HL-60 (cell line): ENCODE measurements at regions not wholly inside any gene's neighbourhood (a gene's known extent, or its start where the extent isn't known, plus 50 kb on each side); places are given as distances from the start of the nearest gene placed in this dataset.

Experiments
- DNase-seq, 2 experiments: peaks; one replicate each; pipeline ENCODE4 v3.0.0-alpha.2; 2010 to 2020; ENCODE audit warnings: low read depth in 1 of 2, low spot score in 1 of 2
- H3K27ac ChIP-seq: fragments of 250-450 bp; sonication (Bioruptor Pico); replicated peaks from 2 replicates; pipeline ENCODE4 v1.5.1; 2020; ENCODE audit warnings: mild to moderate bottlenecking, moderate library complexity
- H3K27me3 ChIP-seq: fragments of 250-450 bp; sonication (Bioruptor Pico); 2 replicates; pipeline ENCODE4 v1.5.1; 2021; ENCODE audit warnings: mild to moderate bottlenecking, moderate library complexity; ENCODE audit not compliant: insufficient read depth, poor library complexity, severe bottlenecking
- H3K4me3 ChIP-seq: replicated peaks from 2 replicates; pipeline ENCODE4 v1.5.1; 2011; ENCODE audit warnings: mild to moderate bottlenecking, control low read depth, low read length; ENCODE audit not compliant: insufficient read depth
- CTCF ChIP-seq: IDR thresholded peaks from one replicate; pipeline ENCODE4 v1.5.1; 2011; ENCODE audit warnings: low read length, control low read depth, inconsistent platforms; ENCODE audit not compliant: insufficient read depth
- GABPA ChIP-seq: IDR thresholded peaks from 2 replicates; pipeline ENCODE4 v1.6.1; 2012; ENCODE audit warnings: low read depth
- POLR2AphosphoS5 ChIP-seq: IDR thresholded peaks from 2 replicates; pipeline ENCODE4 v1.6.1; 2012; ENCODE audit warnings: low read depth
- REST ChIP-seq: IDR thresholded peaks from 2 replicates; pipeline ENCODE4 v1.6.1; 2012; ENCODE audit warnings: low read depth; ENCODE audit not compliant: insufficient replicate concordance
- SPI1 ChIP-seq: IDR thresholded peaks from 2 replicates; pipeline ENCODE4 v1.6.1; 2012; ENCODE audit warnings: low read depth, mild to moderate bottlenecking, borderline replicate concordance

- H3K4me3 ChIP-seq, result no peak overlapping the region
- TF ChIP-seq GABPA (no peak), SPI1 (no peak), POLR2AphosphoS5 (no peak), REST (no peak), CTCF (no peak)
- H3K27ac ChIP-seq, result no peak overlapping the region
- DNase-seq, result no peak
- peaks cover 4% of the 10 kb centered on the region for H3K27me3 ChIP-seq
Observed at GRCh38 chr18:78927156-78927555, 52.5 kb upstream of the SALL3 start.

- H3K27ac ChIP-seq, result no peak overlapping the region
- H3K27me3 ChIP-seq, result peaks cover 4% of the 10 kb centered on the region
- DNase-seq, result no peak
- no peak overlapping the region for H3K4me3 ChIP-seq
- TF ChIP-seq SPI1, result no peak
Observed at GRCh38 chr18:78927616-78928015, 52.0 kb upstream of the SALL3 start.

GRCh38 chr18:78928076-78928475 lies 51.5 kb upstream of the SALL3 start:
- TF ChIP-seq CTCF (no peak), REST (no peak), POLR2AphosphoS5 (no peak), GABPA (no peak), SPI1 (no peak)
- H3K4me3 ChIP-seq, result no peak overlapping the region
- no peak for DNase-seq
- peaks cover 4% of the 10 kb centered on the region for H3K27me3 ChIP-seq
- no peak overlapping the region for H3K27ac ChIP-seq

- TF ChIP-seq GABPA (no peak), CTCF (no peak), REST (no peak), SPI1 (no peak), POLR2AphosphoS5 (no peak)
- Histone ChIP-seq H3K4me3 (no peak overlapping the region), H3K27me3 (peaks cover 4% of the 10 kb centered on the region), H3K27ac (no peak overlapping the region)
- no peak for DNase-seq
Observed at GRCh38 chr18:78929516-78929915, 50.1 kb upstream of the SALL3 start.
